NCI-H128 (cell line): ENCODE measurements at regions not wholly inside any gene's neighbourhood (a gene's known extent, or its start where the extent isn't known, plus 50 kb on each side); places are given as distances from the start of the nearest gene placed in this dataset.

Experiments
- DNase-seq: peaks from one replicate; lab custom pipeline; 2025; ENCODE audit not compliant: unreplicated experiment; lab: John Stamatoyannopoulos, UW

- no peak for DNase-seq
Measured at GRCh38 chr12:68449196-68449595, 117.0 kb upstream of the MDM1 start.

- no peak for DNase-seq
Measured at GRCh38 chr12:68450947-68451260, 118.7 kb upstream of the MDM1 start.

- no peak for DNase-seq
Measured at GRCh38 chr12:68451261-68452077, 119.3 kb upstream of the MDM1 start.

GRCh38 chr12:68452078-68452715 lies 120.0 kb upstream of the MDM1 start:
- no peak for DNase-seq

GRCh38 chr12:68453278-68453677 lies 121.1 kb upstream of the MDM1 start:
- DNase-seq = no peak

- no peak for DNase-seq
Measured at GRCh38 chr12:68453876-68454275, 121.7 kb upstream of the MDM1 start.

- no peak for DNase-seq
Measured at GRCh38 chr12:68454892-68455291, 122.7 kb upstream of the MDM1 start.

- no peak for DNase-seq
Measured at GRCh38 chr12:68455691-68456345, 123.7 kb upstream of the MDM1 start.

GRCh38 chr12:68458866-68459265 lies 126.7 kb upstream of the MDM1 start:
- no peak for DNase-seq

- DNase-seq = no peak
Measured at GRCh38 chr12:68460236-68460635, 128.1 kb upstream of the MDM1 start.

- no peak for DNase-seq
Measured at GRCh38 chr12:68461645-68462044, 129.5 kb upstream of the MDM1 start.

GRCh38 chr12:68462803-68463202 lies 130.6 kb upstream of the MDM1 start:
- DNase-seq = no peak

- no peak for DNase-seq
Measured at GRCh38 chr12:68465227-68465626, 133.1 kb upstream of the MDM1 start.

- no peak for DNase-seq
Measured at GRCh38 chr12:68467514-68467913, 135.4 kb upstream of the MDM1 start.

GRCh38 chr12:68468036-68468435 lies 135.9 kb upstream of the MDM1 start:
- no peak for DNase-seq

GRCh38 chr12:68469113-68469512 lies 137.0 kb upstream of the MDM1 start:
- no peak for DNase-seq

GRCh38 chr12:68470664-68471328 lies 138.6 kb upstream of the MDM1 start:
- DNase-seq = no peak

GRCh38 chr12:68474467-68475204 lies 136.1 kb upstream of the RAP1B start:
- DNase-seq = no peak

GRCh38 chr12:68476794-68477193 lies 133.9 kb upstream of the RAP1B start:
- no peak for DNase-seq

- no peak for DNase-seq
Measured at GRCh38 chr12:68477261-68477772, 133.4 kb upstream of the RAP1B start.

GRCh38 chr12:68477906-68478305 lies 132.8 kb upstream of the RAP1B start:
- DNase-seq = no peak
